Neuron (in vitro differentiated cells): ENCODE measurements at regions not wholly inside any gene's neighbourhood (a gene's known extent, or its start where the extent isn't known, plus 50 kb on each side); places are given as distances from the start of the nearest gene placed in this dataset.

ENCODE experiments used
- H2AFZ ChIP-seq: one replicate; pipeline ENCODE4 v1.6.1; 2013; ENCODE audit warnings: low read depth, mild to moderate bottlenecking, inconsistent platforms, low read length, moderate library complexity
- H3K27me3 ChIP-seq: one replicate; pipeline ENCODE4 v1.6.1; 2013; ENCODE audit warnings: low read length; ENCODE audit not compliant: insufficient read depth
- H3K36me3 ChIP-seq: one replicate; pipeline ENCODE4 v1.6.1; 2013; ENCODE audit warnings: low read length; ENCODE audit not compliant: insufficient read depth
- H3K4me1 ChIP-seq: one replicate; pipeline ENCODE4 v1.6.1; 2013; ENCODE audit warnings: low read length; ENCODE audit not compliant: insufficient read depth
- H3K4me3 ChIP-seq: 2 replicates; pipeline ENCODE4 v1.5.1; 2013; ENCODE audit warnings: mild to moderate bottlenecking, low read length, moderate library complexity
- H3K9me3 ChIP-seq: one replicate; pipeline ENCODE4 v1.6.1; 2013; ENCODE audit warnings: low read length

- Histone ChIP-seq H3K36me3 (no peaks in the 10 kb centered on the region), H3K4me3 (no peak overlapping the region), H2AFZ (no peak overlapping the region), H3K4me1 (no peaks in the 10 kb centered on the region), H3K9me3 (no peaks in the 10 kb centered on the region), H3K27me3 (no peaks in the 10 kb centered on the region)
Observed at GRCh38 chr10:59536167-59537014, 173.3 kb downstream of the SLC16A9 start.

GRCh38 chr10:59524348-59524747 lies 162.0 kb upstream of the FAM13C start:
- H3K27me3 ChIP-seq, result no peaks in the 10 kb centered on the region
- H3K4me1 ChIP-seq, result no peaks in the 10 kb centered on the region
- H3K4me3 ChIP-seq, result no peak overlapping the region
- no peaks in the 10 kb centered on the region for H3K9me3 ChIP-seq
- H2AFZ ChIP-seq, result no peak overlapping the region
- H3K36me3 ChIP-seq, result no peaks in the 10 kb centered on the region

GRCh38 chr10:59523851-59524250 lies 161.5 kb upstream of the FAM13C start:
- H3K27me3 ChIP-seq, result no peaks in the 10 kb centered on the region
- no peaks in the 10 kb centered on the region for H3K9me3 ChIP-seq

GRCh38 chr10:59517996-59518395 lies 155.6 kb upstream of the FAM13C start:
- H3K36me3 ChIP-seq, result no peaks in the 10 kb centered on the region
- H3K9me3 ChIP-seq, result no peaks in the 10 kb centered on the region
- peaks cover 3% of the 10 kb centered on the region for H3K27me3 ChIP-seq
- H3K4me3 ChIP-seq, result no peak overlapping the region
- peak overlapping the region; percentile 61 for H2AFZ ChIP-seq
- H3K4me1 ChIP-seq, result no peaks in the 10 kb centered on the region

More at GRCh38 chr10:59523851-59524250, 161.5 kb upstream of the FAM13C start:
- H3K4me3 ChIP-seq, result no peak overlapping the region
- H3K36me3 ChIP-seq, result no peaks in the 10 kb centered on the region
- H2AFZ ChIP-seq, result no peak overlapping the region
- no peaks in the 10 kb centered on the region for H3K4me1 ChIP-seq

- Histone ChIP-seq H3K36me3 (no peaks in the 10 kb centered on the region), H3K4me1 (no peaks in the 10 kb centered on the region), H3K4me3 (no peak overlapping the region), H3K27me3 (peaks cover 3% of the 10 kb centered on the region), H2AFZ (peak overlapping the region; percentile 61), H3K9me3 (no peaks in the 10 kb centered on the region)
Observed at GRCh38 chr10:59517341-59517899, 155.1 kb upstream of the FAM13C start.

- no peaks in the 10 kb centered on the region for H3K9me3 ChIP-seq
- H3K36me3 ChIP-seq, result no peaks in the 10 kb centered on the region
- H3K27me3 ChIP-seq, result peaks cover 3% of the 10 kb centered on the region
- H3K4me3 ChIP-seq, result no peak overlapping the region
- H3K4me1 ChIP-seq, result no peaks in the 10 kb centered on the region
- no peak overlapping the region for H2AFZ ChIP-seq
Observed at GRCh38 chr10:59513558-59513957, 151.2 kb upstream of the FAM13C start.

GRCh38 chr10:59512951-59513350 lies 150.6 kb upstream of the FAM13C start:
- H3K9me3 ChIP-seq, result no peaks in the 10 kb centered on the region
- H3K36me3 ChIP-seq, result no peaks in the 10 kb centered on the region
- peaks cover 3% of the 10 kb centered on the region for H3K27me3 ChIP-seq
- H2AFZ ChIP-seq, result no peak overlapping the region
- no peak overlapping the region for H3K4me3 ChIP-seq
- H3K4me1 ChIP-seq, result no peaks in the 10 kb centered on the region

- Histone ChIP-seq H3K4me1 (no peaks in the 10 kb centered on the region), H3K4me3 (no peak overlapping the region), H3K36me3 (no peaks in the 10 kb centered on the region), H3K27me3 (no peaks in the 10 kb centered on the region), H3K9me3 (no peaks in the 10 kb centered on the region), H2AFZ (no peak overlapping the region)
Observed at GRCh38 chr10:59508956-59509355, 146.6 kb upstream of the FAM13C start.

- no peak overlapping the region for H3K4me3 ChIP-seq
- no peak overlapping the region for H2AFZ ChIP-seq
Observed at GRCh38 chr10:59508296-59508695, 145.9 kb upstream of the FAM13C start.

GRCh38 chr10:59505926-59506325 lies 143.6 kb upstream of the FAM13C start:
- no peaks in the 10 kb centered on the region for H3K4me1 ChIP-seq
- H3K4me3 ChIP-seq, result no peak overlapping the region
- H3K27me3 ChIP-seq, result no peaks in the 10 kb centered on the region
- no peak overlapping the region for H2AFZ ChIP-seq
- H3K9me3 ChIP-seq, result no peaks in the 10 kb centered on the region
- no peaks in the 10 kb centered on the region for H3K36me3 ChIP-seq

More at GRCh38 chr10:59508296-59508695, 145.9 kb upstream of the FAM13C start:
- H3K36me3 ChIP-seq, result no peaks in the 10 kb centered on the region
- H3K27me3 ChIP-seq, result no peaks in the 10 kb centered on the region
- H3K4me1 ChIP-seq, result no peaks in the 10 kb centered on the region
- no peaks in the 10 kb centered on the region for H3K9me3 ChIP-seq

GRCh38 chr10:59499460-59499859 lies 137.1 kb upstream of the FAM13C start:
- Histone ChIP-seq H3K4me1 (no peaks in the 10 kb centered on the region), H3K36me3 (no peaks in the 10 kb centered on the region), H3K4me3 (no peak overlapping the region), H2AFZ (no peak overlapping the region), H3K27me3 (no peaks in the 10 kb centered on the region), H3K9me3 (no peaks in the 10 kb centered on the region)

- H3K9me3 ChIP-seq, result no peaks in the 10 kb centered on the region
- H3K4me1 ChIP-seq, result no peaks in the 10 kb centered on the region
- no peak overlapping the region for H3K4me3 ChIP-seq
- no peaks in the 10 kb centered on the region for H3K36me3 ChIP-seq
- H2AFZ ChIP-seq, result no peak overlapping the region
- no peaks in the 10 kb centered on the region for H3K27me3 ChIP-seq
Observed at GRCh38 chr10:59493017-59493416, 130.7 kb upstream of the FAM13C start.

GRCh38 chr10:59479426-59479825 lies 117.1 kb upstream of the FAM13C start:
- Histone ChIP-seq H2AFZ (no peak overlapping the region), H3K27me3 (no peaks in the 10 kb centered on the region), H3K4me1 (no peaks in the 10 kb centered on the region), H3K4me3 (no peak overlapping the region), H3K9me3 (no peaks in the 10 kb centered on the region), H3K36me3 (no peaks in the 10 kb centered on the region)
